NCI-H748 (cell line): ENCODE measurements at regions not wholly inside any gene's neighbourhood (a gene's known extent, or its start where the extent isn't known, plus 50 kb on each side); places are given as distances from the start of the nearest gene placed in this dataset.
"Not testable (repeated sequence)": the region's sequence is repeated elsewhere in the genome, so short reads cannot be mapped to it uniquely, and the experiment has no call there.

ENCODE experiments used
- DNase-seq: peaks from one replicate; lab custom pipeline; 2025; ENCODE audit not compliant: unreplicated experiment; lab: John Stamatoyannopoulos, UW

DNA sequence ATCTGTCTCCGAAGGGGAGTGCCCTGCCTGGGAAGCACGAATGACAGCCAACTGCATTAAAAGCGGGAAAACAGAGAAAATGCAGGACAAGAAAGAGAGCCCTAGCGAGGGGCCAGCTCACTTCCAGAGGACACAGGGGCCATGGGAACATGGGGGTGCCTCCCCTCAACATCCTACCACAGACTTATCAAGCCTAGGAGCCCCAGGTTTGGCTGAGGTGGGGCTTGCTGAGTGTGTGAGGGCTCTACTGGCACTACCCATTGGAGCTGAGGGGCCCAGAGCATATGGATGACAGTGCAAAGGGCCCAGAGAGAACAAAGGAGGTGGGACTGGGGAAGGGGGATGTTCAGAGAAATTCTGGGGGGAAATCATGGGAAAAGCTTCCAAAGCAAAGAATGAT, 101.8 kb downstream of the PJA1 start:
- DNase-seq: no peak

- no peak for DNase-seq
These were observed 102.8 kb downstream of the PJA1 start for GRCh38 chrX:69062493-69062892.

GRCh38 chrX:69060631-69061408, 104.4 kb downstream of the PJA1 start:
- DNase-seq: no peak

GRCh38 chrX:69055193-69055592, 110.1 kb downstream of the PJA1 start:
- DNase-seq: no peak

- DNase-seq: not testable (repeated sequence)
These were observed 110.8 kb downstream of the PJA1 start for GRCh38 chrX:69054497-69054896.

GRCh38 chrX:69051901-69052300, 113.4 kb downstream of the PJA1 start:
- no peak for DNase-seq

DNA sequence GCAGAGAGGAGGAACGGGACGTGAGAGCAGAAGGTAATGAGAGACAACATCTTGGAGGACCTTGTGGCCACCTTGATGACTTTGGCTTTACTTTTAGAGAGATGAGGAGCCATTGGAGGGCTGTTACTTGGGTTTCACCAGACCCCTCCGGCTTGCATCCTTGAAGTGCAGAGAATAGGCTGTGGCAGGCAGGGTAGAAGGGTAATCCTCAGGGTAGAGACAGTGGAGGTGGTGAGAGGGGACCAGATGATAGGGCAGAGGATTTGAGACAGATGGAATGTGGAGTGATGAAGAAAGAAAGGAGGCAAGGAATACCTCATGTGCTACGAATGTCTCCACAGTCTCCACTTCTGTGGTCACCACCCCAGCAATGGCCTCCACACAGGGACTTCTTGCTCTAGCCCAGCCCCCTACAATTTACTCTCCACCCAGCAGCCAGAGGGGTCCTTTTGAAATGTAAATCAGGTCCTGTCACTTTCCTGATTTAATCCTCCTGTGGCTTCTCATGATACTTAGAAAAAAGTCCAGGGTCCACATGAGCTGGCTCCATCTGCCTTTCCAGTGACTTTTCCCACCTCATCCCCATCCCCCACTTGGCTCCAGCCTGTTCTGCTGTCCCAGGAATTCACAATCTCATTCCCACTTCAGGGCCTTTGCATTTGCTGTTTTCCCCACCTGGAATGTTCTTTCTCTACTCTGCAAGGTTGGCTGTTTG, 115.0 kb downstream of the PJA1 start:
- no peak for DNase-seq

GRCh38 chrX:69046996-69047490, 118.2 kb downstream of the PJA1 start:
- DNase-seq: no peak

DNA sequence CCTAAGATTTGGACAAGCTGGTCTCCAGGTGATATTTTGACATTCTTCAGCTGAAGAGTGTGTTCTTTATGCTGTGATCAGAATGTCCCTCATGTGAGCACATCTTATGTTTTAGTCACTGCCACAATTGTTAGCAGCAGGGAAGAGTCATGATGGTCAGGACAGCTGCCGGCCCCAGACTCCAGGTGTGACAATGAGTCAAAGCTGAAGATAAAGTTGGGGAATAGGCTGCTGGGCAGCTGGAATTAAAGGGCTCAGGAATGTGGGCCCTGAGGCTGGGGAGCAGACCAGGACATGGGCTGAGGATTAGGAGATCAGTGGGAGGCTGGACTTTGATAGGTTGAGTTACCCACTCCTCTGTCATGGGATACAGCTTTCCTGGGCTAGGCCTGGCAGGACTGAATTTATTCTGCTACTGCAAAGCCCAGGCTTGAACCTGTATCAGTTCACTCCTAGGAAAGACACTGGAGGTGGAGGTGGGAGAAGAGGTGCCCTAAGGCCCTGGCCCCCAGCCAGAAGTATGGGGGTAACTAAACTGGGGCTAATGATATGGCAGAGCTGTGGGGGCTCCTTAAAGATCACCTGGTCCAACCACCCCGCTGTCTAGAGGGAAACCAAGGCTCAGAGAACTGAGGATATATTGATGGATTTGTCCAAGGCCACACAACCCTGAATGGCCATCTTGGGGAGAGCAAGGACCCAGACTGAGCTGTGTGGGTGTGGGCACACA, 119.5 kb downstream of the PJA1 start:
- no peak for DNase-seq

DNA sequence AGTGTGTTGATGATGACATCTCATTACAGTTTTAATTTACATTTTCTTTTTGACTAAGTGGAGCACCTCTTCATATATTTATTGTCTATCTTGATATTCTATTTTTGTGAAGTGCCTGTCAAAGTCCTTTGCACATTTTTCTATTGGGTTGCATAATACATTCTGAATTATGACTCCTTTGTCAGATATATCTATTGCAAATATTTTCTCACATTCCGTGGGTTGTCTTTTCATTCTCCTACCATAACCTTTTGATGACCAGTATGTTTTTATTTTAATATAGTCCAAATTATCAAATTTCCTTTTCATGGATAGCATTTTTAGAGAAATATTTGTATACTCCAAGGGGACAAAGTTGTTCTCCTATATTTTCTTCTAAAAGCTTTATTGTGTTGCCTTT, 126.4 kb downstream of the PJA1 start:
- DNase-seq: no peak

- DNase-seq: no peak
These were observed 127.1 kb downstream of the PJA1 start for GRCh38 chrX:69038188-69038587.

DNA sequence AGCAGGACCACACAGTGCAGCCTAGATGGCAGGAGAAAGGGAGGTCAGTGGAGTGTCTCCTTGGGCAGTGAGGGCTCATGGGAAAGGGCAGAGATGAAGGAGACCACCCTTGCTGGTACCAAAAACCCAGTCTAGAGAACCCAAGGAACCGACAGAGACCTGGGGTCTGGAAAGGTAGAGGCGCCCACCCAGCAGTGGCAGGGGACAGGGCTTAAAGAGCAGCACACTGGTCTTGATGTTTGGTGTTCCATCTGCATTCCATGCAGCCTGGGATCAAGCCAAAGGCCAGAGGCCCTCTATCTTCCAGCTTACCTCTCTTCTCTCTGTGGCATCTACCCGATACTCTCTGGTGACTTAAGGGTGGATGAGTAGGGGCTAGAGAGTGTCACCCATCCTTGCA, 127.5 kb downstream of the PJA1 start:
- DNase-seq: no peak

GRCh38 chrX:69036674-69037573, 128.3 kb downstream of the PJA1 start:
- DNase-seq: no peak

GRCh38 chrX:69034451-69034850, 130.8 kb downstream of the PJA1 start:
- no peak for DNase-seq

GRCh38 chrX:69033936-69034335, 131.3 kb downstream of the PJA1 start:
- DNase-seq: no peak

DNA sequence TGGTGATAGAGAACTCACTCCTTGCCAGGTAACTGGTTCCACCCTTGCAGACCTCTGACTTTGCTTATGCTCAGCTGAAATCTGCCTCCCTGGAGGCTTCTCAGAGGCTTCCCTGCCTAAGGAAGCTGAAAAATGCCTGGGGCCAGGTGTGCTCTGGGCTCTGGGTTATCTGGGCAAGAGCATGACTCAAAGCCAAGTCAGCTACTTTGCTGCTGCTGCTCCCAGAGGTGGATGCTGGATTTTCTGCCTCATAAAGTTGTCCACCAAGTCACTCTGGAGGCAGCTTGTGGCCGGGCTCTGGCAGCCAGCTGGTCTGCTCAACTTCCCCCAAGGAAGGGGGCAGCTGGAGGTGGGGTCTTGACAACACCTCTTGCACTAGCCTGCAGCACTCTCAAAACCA, 132.7 kb downstream of the PJA1 start:
- DNase-seq: no peak

GRCh38 chrX:69031971-69032391, 133.3 kb downstream of the PJA1 start:
- no peak for DNase-seq

DNA sequence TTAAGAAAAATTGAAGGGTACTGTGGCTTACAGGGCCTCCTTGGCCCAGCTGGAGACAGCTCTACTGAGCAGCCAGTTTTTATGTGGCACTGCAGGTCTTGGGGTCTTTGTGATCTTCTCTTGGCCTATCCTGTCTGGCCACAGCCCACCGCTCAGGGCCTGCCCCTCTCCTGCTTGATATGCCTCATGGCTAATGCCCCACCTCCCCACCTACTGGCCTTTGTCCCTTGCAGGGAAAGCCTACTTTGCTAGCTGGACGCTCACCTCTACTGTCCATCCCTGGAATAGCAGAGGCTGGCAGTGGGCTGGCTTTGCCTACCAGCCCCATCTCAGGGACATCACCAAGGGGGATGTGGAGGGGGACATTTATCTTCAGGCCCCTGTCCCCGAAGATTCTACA, 134.1 kb downstream of the PJA1 start:
- DNase-seq: no peak

DNA sequence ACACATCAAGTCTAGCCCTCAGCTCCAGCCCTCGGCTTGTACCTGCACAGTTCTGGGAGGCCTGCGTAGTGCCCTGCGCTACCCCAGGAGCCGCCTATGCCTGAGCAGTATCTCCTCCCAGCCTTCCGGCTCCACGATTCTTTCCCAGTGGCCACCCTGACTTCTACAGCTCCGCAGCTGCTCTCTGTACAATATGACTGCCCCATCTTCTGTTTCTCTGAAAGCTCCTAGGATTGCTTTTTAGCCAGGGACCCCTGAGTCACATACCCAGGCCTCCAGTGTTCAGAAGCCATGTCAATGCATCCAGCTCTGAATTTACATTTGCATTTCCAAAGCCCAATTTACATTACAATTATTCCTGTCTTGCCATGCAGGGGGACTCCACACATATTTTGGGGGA, 135.5 kb downstream of the PJA1 start:
- DNase-seq: no peak

GRCh38 chrX:69028761-69029120, 136.5 kb downstream of the PJA1 start:
- no peak for DNase-seq
